ENCODE measurements at regions not wholly inside any gene's neighbourhood (a gene's known extent, or its start where the extent isn't known, plus 50 kb on each side); places are given as distances from the start of the nearest gene placed in this dataset.
"Not testable (repeated sequence)": the region's sequence is repeated elsewhere in the genome, so short reads cannot be mapped to it uniquely, and the experiment has no call there.

- Histone ChIP-seq H3K27ac (ENCODE audit: low read depth in 1 of 2, low read length in 2 of 2) (no peak overlapping the region), H3K4me1 (ENCODE audit: control insufficient read depth in 1 of 2, insufficient read depth in 2 of 2, low read length in 2 of 2) (no peaks in the 10 kb centered on the region), H3K9me3 (ENCODE audit: control insufficient read depth, low read length) (no peaks in the 10 kb centered on the region), H3K4me3 (ENCODE audit: low read length in 2 of 2) (no peak overlapping the region), H3K36me3 (ENCODE audit: control insufficient read depth in 1 of 2, insufficient read depth in 2 of 2, low read length in 1 of 2) (no peaks in the 10 kb centered on the region), H3K27me3 (ENCODE audit: control insufficient read depth in 1 of 2, insufficient read depth in 2 of 2, low read length in 1 of 2) (no peaks in the 10 kb centered on the region)
- WGBS, 2 donors: 90 to 95% methylated on average over 1 of the region's 1 CpG
- ATAC-seq (ENCODE audit: low FRiP score) (no peak), DNase-seq (no peak)
- intact Hi-C loops (cut with DNase I): no loop called here
These were observed 1216.7 kb downstream of the EFNA5 start for GRCh38 chr5:106454050-106454449.

DNA sequence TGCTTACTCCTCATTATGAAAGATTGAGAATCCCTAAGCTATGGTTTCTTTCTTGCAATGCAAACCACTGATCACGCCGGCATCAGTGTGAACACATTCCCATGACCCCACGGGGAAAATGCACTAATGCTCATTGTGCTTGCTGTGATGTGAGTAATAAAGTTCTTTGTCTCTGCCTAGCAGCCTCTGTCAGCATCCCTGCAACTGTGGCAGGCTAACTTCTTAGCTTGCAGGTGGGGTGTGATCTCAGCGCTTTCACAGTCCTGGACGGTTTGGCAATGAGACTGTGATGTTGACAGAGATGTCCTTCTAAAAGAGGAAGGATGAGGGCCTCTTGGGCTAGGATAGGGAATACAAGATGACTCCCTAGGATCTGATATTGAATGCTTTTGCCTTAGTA lies 1218.7 kb downstream of the EFNA5 start:
- Histone ChIP-seq H3K4me3 (ENCODE audit: low read length in 2 of 2) (no peak overlapping the region), H3K4me1 (ENCODE audit: control insufficient read depth in 1 of 2, insufficient read depth in 2 of 2, low read length in 2 of 2) (no peaks in the 10 kb centered on the region), H3K36me3 (ENCODE audit: control insufficient read depth in 1 of 2, insufficient read depth in 2 of 2, low read length in 1 of 2) (no peaks in the 10 kb centered on the region), H3K27ac (ENCODE audit: low read depth in 1 of 2, low read length in 2 of 2) (no peak overlapping the region), H3K27me3 (ENCODE audit: control insufficient read depth in 1 of 2, insufficient read depth in 2 of 2, low read length in 1 of 2) (no peaks in the 10 kb centered on the region), H3K9me3 (ENCODE audit: control insufficient read depth, low read length) (no peaks in the 10 kb centered on the region)
- intact Hi-C loops (cut with DNase I): no loop called here
- WGBS, 2 donors: 84 to 89% methylated on average over 5 of the region's 5 CpGs
- DNase-seq: no peak
- no peak for ATAC-seq (ENCODE audit: low FRiP score)

GRCh38 chr5:106443746-106444145 lies 1227.0 kb downstream of the EFNA5 start:
- no peaks in the 10 kb centered on the region for H3K9me3 ChIP-seq (ENCODE audit: control insufficient read depth, low read length)
- H3K4me3 ChIP-seq (ENCODE audit: low read length in 2 of 2): no peak overlapping the region
- no peaks in the 10 kb centered on the region for H3K36me3 ChIP-seq (ENCODE audit: control insufficient read depth in 1 of 2, insufficient read depth in 2 of 2, low read length in 1 of 2)
- WGBS, 2 donors: 80 to 85% methylated on average over 2 of the region's 2 CpGs
- no peak overlapping the region for H3K27ac ChIP-seq (ENCODE audit: low read depth in 1 of 2, low read length in 2 of 2)
- DNase-seq: no peak
- no peaks in the 10 kb centered on the region for H3K4me1 ChIP-seq (ENCODE audit: control insufficient read depth in 1 of 2, insufficient read depth in 2 of 2, low read length in 2 of 2)
- no peaks in the 10 kb centered on the region for H3K27me3 ChIP-seq (ENCODE audit: control insufficient read depth in 1 of 2, insufficient read depth in 2 of 2, low read length in 1 of 2)
- no peak for ATAC-seq (ENCODE audit: low FRiP score)
- intact Hi-C loops (cut with DNase I): no loop called here

DNA sequence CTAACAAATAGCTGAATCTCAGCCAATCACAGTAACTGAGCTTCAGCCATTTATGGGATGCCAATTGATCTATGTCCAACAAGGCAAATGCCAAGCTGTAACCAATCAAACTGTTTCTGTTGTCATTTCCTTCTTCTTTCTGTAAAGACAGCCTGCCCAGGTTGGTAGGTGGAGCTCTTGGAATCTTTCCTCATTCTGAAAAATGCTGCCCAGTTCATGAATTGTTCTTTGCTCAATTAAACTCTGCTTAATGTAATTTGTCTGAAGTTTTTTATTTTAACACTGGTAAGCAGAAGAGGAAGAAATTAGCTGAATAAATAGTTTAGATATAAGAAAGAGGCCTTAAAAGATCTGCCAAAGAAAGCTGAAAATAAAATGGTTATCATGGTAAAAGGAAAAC lies 1235.6 kb downstream of the EFNA5 start:
- Histone ChIP-seq H3K9me3 (ENCODE audit: control insufficient read depth, low read length) (no peaks in the 10 kb centered on the region), H3K4me3 (ENCODE audit: low read length in 2 of 2) (no peak overlapping the region), H3K4me1 (ENCODE audit: control insufficient read depth in 1 of 2, insufficient read depth in 2 of 2, low read length in 2 of 2) (no peaks in the 10 kb centered on the region), H3K27me3 (ENCODE audit: control insufficient read depth in 1 of 2, insufficient read depth in 2 of 2, low read length in 1 of 2) (no peaks in the 10 kb centered on the region), H3K27ac (ENCODE audit: low read depth in 1 of 2, low read length in 2 of 2) (no peak overlapping the region), H3K36me3 (ENCODE audit: control insufficient read depth in 1 of 2, insufficient read depth in 2 of 2, low read length in 1 of 2) (no peaks in the 10 kb centered on the region)
- intact Hi-C loops (cut with DNase I): no loop called here
- DNase-seq (no peak), ATAC-seq (ENCODE audit: low FRiP score) (no peak)

- H3K27ac ChIP-seq (ENCODE audit: low read depth in 1 of 2, low read length in 2 of 2); H3K36me3 ChIP-seq (ENCODE audit: control insufficient read depth in 1 of 2, insufficient read depth in 2 of 2, low read length in 1 of 2); H3K4me1 ChIP-seq (ENCODE audit: control insufficient read depth in 1 of 2, insufficient read depth in 2 of 2, low read length in 2 of 2); ATAC-seq (ENCODE audit: low FRiP score); H3K4me3 ChIP-seq (ENCODE audit: low read length in 2 of 2); intact Hi-C loops (cut with DNase I); H3K27me3 ChIP-seq (ENCODE audit: control insufficient read depth in 1 of 2, insufficient read depth in 2 of 2, low read length in 1 of 2); H3K9me3 ChIP-seq (ENCODE audit: control insufficient read depth, low read length); DNase-seq: not testable (repeated sequence)
- WGBS, 2 donors: 94 to 96% methylated on average over 9 to 11 of the region's 11 CpGs
These were observed 1240.0 kb downstream of the EFNA5 start for GRCh38 chr5:106430733-106431132.

GRCh38 chr5:106423109-106423897 lies 1247.4 kb downstream of the EFNA5 start:
- no peaks in the 10 kb centered on the region for H3K9me3 ChIP-seq (ENCODE audit: control insufficient read depth, low read length)
- intact Hi-C loops (cut with DNase I): no loop called here
- H3K27me3 ChIP-seq (ENCODE audit: control insufficient read depth in 1 of 2, insufficient read depth in 2 of 2, low read length in 1 of 2): no peaks in the 10 kb centered on the region
- DNase-seq (no peak), ATAC-seq (ENCODE audit: low FRiP score) (no peak)
- no peaks in the 10 kb centered on the region for H3K4me1 ChIP-seq (ENCODE audit: control insufficient read depth in 1 of 2, insufficient read depth in 2 of 2, low read length in 2 of 2)
- H3K4me3 ChIP-seq (ENCODE audit: low read length in 2 of 2): no peak overlapping the region
- 95 to 96% methylated on average over 8 of the region's 8 CpGs for WGBS, 2 donors
- no peaks in the 10 kb centered on the region for H3K36me3 ChIP-seq (ENCODE audit: control insufficient read depth in 1 of 2, insufficient read depth in 2 of 2, low read length in 1 of 2)
- no peak overlapping the region for H3K27ac ChIP-seq (ENCODE audit: low read depth in 1 of 2, low read length in 2 of 2)

DNA sequence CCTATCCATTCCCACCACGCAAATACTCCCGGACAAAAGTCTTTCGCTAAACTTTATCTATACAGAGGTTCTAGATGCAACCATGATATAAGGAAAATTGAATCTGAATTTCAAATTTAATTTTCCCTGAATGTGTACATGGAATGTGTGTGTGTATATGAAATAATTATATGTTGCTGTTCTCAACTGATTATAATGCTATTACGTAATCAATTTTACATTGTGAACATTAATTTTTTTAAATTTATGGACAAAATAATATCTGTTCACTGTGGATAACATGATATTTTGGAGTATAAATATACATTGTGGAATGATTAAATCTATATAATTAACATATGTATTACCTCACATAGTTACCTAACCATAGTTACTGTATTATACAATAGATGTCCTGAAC lies 1250.6 kb downstream of the EFNA5 start:
- ATAC-seq (ENCODE audit: low FRiP score) (no peak), DNase-seq (no peak)
- H3K4me1 ChIP-seq (ENCODE audit: control insufficient read depth in 1 of 2, insufficient read depth in 2 of 2, low read length in 2 of 2): no peaks in the 10 kb centered on the region
- H3K9me3 ChIP-seq (ENCODE audit: control insufficient read depth, low read length): no peaks in the 10 kb centered on the region
- intact Hi-C loops (cut with DNase I): no loop called here
- no peaks in the 10 kb centered on the region for H3K27me3 ChIP-seq (ENCODE audit: control insufficient read depth in 1 of 2, insufficient read depth in 2 of 2, low read length in 1 of 2)
- H3K4me3 ChIP-seq (ENCODE audit: low read length in 2 of 2): no peak overlapping the region
- no peak overlapping the region for H3K27ac ChIP-seq (ENCODE audit: low read depth in 1 of 2, low read length in 2 of 2)
- WGBS, 2 donors: 93 to 94% methylated on average over 4 of the region's 4 CpGs
- no peaks in the 10 kb centered on the region for H3K36me3 ChIP-seq (ENCODE audit: control insufficient read depth in 1 of 2, insufficient read depth in 2 of 2, low read length in 1 of 2)

- no peaks in the 10 kb centered on the region for H3K4me1 ChIP-seq (ENCODE audit: control insufficient read depth in 1 of 2, insufficient read depth in 2 of 2, low read length in 2 of 2)
- H3K4me3 ChIP-seq (ENCODE audit: low read length in 2 of 2): no peak overlapping the region
- no peak overlapping the region for H3K27ac ChIP-seq (ENCODE audit: low read depth in 1 of 2, low read length in 2 of 2)
- no peaks in the 10 kb centered on the region for H3K27me3 ChIP-seq (ENCODE audit: control insufficient read depth in 1 of 2, insufficient read depth in 2 of 2, low read length in 1 of 2)
- no peaks in the 10 kb centered on the region for H3K9me3 ChIP-seq (ENCODE audit: control insufficient read depth, low read length)
- intact Hi-C loops (cut with DNase I): no loop called here
- no peak for DNase-seq
- no peaks in the 10 kb centered on the region for H3K36me3 ChIP-seq (ENCODE audit: control insufficient read depth in 1 of 2, insufficient read depth in 2 of 2, low read length in 1 of 2)
- ATAC-seq (ENCODE audit: low FRiP score): no peak
- 90 to 93% methylated on average over 2 of the region's 2 CpGs for WGBS, 2 donors
These were observed 1252.5 kb downstream of the EFNA5 start for GRCh38 chr5:106418196-106418595.

DNA sequence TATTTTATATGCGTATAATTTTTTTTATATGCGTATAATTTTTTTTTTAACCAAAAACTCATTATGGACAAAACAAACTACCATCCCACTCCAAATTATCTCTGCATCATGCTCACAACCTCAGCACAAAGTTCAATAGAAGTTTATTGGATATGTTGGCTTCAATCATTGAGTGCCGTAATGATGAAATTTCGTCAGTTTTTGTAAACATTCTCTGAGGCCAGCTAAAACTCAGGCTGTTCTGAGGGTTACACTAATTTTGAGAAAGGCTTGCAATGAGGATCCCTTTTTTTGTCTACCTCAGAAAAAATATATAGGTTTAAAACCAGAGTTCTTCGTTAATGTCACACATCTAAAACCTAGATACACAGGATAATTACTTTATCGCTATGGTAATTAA lies 1253.2 kb downstream of the EFNA5 start:
- Histone ChIP-seq H3K27me3 (ENCODE audit: control insufficient read depth in 1 of 2, insufficient read depth in 2 of 2, low read length in 1 of 2) (no peaks in the 10 kb centered on the region), H3K36me3 (ENCODE audit: control insufficient read depth in 1 of 2, insufficient read depth in 2 of 2, low read length in 1 of 2) (no peaks in the 10 kb centered on the region), H3K9me3 (ENCODE audit: control insufficient read depth, low read length) (no peaks in the 10 kb centered on the region), H3K4me3 (ENCODE audit: low read length in 2 of 2) (no peak overlapping the region), H3K27ac (ENCODE audit: low read depth in 1 of 2, low read length in 2 of 2) (no peak overlapping the region), H3K4me1 (ENCODE audit: control insufficient read depth in 1 of 2, insufficient read depth in 2 of 2, low read length in 2 of 2) (no peaks in the 10 kb centered on the region)
- intact Hi-C loops (cut with DNase I): no loop called here
- ATAC-seq (ENCODE audit: low FRiP score) (no peak), DNase-seq (no peak)
- WGBS, 2 donors: 95 to 96% methylated on average over 6 of the region's 6 CpGs

All from aorta (tissue), 5 donors.